DMS53 (cell line): ENCODE measurements at regions not wholly inside any gene's neighbourhood (a gene's known extent, or its start where the extent isn't known, plus 50 kb on each side); places are given as distances from the start of the nearest gene placed in this dataset.
A peak's percentile ranks its signal among the peaks of the same experiment; 100 is the strongest.

Source experiments
- DNase-seq: peaks from one replicate; lab custom pipeline; 2025; lab: John Stamatoyannopoulos, UW

DNA sequence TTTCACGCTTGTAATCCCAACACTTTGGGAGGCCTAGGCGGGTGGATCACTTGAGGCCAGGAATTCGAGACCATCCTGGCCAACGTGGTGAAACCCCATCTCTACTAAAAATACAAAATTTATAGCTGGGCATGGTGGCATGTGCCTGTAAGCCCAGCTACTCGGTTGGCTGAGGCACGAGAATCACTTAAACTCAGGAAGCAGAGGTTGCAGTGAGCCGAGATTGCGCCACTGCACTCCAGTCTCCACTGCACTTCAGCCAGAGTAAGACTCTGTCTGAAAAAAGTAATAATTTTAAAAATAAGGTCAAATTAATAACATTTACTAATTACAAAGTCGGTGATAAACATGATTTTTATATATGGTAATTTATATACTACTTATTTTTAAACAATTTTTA is 155.9 kb downstream of the AXIN2 start:
- no peak for DNase-seq

GRCh38 chr17:65404761-65405160 is 156.7 kb downstream of the AXIN2 start:
- DNase-seq, result no peak

GRCh38 chr17:65403626-65404025 is 157.8 kb downstream of the AXIN2 start:
- DNase-seq, result no peak

DNA sequence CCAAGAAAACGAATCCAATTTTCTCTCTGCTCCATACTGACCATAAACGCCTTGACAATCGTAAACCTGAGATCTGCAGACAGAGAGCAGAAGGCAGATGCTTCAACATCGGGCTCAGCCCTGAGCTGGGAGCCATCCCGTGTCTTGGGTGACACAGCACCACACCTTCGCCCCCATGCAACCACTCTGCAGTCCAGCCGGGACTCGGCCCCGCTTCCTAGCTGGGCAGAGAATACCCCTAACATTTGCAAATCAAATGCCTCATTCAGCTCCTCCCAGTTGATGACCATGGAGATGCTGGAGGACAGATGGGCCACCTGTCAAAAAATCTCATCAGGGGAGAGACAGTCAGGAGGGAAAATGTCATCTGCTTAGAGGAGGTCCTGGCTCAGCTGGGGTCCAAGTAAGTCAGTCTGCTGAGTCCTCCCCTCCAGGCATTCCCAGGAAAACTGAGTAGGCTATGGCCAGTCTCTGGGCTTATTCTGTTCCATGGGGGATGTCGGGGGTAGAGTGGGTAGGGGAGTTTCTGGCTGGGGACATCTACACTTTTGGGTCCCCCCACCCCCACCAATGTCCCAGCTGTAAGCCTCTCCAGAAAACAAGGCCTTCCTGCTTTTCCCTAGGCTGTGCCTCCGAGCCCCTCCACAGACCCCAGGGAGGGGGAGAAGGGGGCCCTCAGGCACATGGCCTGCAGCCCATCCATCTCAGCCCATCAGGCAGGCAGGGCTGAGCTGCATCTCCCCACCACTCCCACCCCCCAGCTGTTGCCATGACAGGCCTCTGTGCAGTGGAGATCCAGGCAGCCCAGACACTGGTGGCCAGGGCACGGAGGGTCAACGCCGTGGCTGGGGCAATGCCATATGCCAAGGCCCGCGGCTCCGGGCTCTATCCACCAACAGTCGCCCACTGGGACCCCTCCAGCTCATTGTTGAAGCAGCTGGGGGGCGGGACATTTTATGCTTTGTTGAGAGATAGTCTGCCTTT is 158.6 kb downstream of the AXIN2 start:
- DNase-seq, result no peak

- DNase-seq, result no peak
Observed at GRCh38 chr17:65401561-65401960, 159.9 kb downstream of the AXIN2 start.

GRCh38 chr17:65400701-65401100 is 160.7 kb downstream of the AXIN2 start:
- no peak for DNase-seq

GRCh38 chr17:65398040-65398787 is 163.2 kb downstream of the AXIN2 start:
- DNase-seq, result no peak

GRCh38 chr17:65395924-65396323 is 165.5 kb downstream of the AXIN2 start:
- no peak for DNase-seq

DNA sequence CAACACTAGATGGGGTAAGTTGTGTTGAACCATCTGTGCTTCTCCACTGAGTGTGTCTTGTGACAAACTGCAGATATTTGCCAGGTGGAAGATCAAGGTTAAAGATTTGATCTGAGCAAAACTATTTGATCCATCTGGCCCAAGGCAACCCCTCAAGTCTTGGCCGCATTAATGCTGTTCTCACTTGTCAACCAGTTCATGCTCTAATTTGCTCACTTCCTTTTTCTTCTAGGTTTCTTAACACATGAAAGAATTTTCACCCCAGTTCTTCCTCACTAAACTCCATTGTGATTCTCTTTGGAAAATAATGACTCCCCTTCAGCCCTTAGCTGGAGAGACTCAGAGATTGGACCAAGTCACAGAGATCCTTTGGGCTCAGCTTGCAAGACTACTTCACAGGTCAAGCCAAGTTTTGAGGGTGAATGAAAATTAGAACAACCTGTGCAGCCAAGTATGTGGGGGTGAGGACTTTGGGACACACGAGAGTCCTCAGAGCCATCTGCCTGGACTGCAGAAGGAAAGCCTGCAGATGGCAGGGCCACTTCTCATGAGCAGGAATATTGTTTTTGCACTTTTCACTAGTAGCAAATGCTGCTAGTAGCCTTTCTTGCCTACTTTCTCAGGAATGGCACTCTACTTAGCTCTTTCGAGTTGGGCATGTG is 166.5 kb downstream of the AXIN2 start:
- no peak for DNase-seq

DNA sequence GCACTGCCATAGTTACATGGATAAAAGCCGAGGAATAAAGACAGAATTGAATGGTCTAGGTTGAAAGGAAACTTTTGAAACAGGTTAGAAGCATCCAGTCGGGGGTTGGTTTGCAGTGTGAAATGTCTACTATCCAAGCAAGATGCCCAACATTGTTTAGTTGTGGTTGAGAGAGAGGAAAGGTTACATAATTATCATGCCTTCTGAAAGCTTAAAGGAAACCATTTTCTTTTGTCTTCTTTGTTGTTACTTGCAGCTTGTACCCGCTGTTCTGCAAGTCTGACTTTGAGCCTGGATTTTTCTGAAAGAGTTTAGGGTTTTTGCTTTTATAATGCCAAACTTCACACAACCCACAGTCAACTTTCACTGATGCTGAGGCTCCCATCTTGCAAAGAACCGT is 167.9 kb downstream of the AXIN2 start:
- no peak for DNase-seq

GRCh38 chr17:65389949-65390348 is 171.5 kb downstream of the AXIN2 start:
- DNase-seq, result no peak

DNA sequence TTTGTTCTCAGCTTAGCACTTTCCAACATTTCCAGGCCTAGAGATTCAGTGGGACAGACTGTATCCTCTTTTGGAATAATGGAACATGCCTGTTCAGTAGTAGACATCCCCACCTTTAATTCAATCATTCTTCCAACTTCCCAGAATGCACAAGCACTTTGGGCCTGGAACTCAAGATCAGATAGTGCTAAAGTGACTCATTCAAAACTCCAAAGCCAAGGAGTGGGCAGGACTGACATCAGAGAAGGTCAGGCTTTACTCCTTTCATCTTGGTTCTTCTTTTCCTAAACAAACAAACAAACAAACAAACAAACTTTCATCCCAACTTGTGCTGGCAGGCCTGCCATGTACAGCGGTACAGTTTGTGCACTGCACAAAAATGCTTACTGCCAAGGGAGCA is 172.0 kb downstream of the AXIN2 start:
- no peak for DNase-seq

GRCh38 chr17:65388911-65389310 is 172.5 kb downstream of the AXIN2 start:
- no peak for DNase-seq

- no peak for DNase-seq
Observed at GRCh38 chr17:65387322-65387721, 174.1 kb downstream of the AXIN2 start.

GRCh38 chr17:65385726-65386125 is 175.7 kb downstream of the AXIN2 start:
- no peak for DNase-seq

DNA sequence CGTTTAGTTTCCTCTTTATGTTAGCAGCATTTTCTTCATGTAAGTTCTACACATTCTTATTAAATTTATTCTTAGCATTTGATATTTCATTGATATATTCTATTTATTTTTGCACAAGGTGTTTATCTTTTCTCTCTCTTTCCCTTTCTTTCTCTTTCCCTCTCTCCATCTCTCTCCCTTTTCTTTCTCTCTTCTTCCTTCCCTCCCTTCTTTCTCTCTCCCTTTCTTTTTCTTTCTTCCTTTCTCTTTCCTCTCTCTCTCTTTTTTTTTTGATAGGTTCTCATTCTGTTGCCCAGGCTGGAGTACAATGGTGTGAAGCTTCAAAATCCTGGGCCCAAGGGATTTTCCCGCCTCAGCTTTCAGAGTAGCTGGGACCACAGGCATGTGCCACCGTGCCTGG is 176.4 kb downstream of the AXIN2 start:
- no peak for DNase-seq

GRCh38 chr17:65381152-65381551 is 180.3 kb downstream of the AXIN2 start:
- no peak for DNase-seq

DNA sequence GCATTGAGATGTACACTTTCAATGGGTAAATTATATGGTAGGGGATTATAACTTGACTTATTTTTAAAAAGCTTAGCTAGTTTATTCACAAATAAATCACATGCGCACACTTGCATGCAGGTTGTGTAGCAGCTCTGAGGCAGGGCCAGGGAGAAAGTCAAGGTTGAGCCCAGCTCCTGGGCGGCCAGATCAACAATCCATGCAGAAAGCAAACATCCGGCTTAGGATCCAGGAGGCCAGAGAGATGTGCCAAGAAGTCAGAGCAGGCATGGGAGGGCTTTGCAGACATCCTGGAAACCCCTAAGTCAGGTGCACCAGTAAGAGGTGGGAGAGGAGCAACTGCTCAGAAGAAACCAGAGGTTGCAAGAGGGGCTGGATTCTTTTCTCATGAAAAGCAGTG is 186.5 kb downstream of the AXIN2 start:
- DNase-seq, result peak; percentile 50

GRCh38 chr17:65371702-65372101 is 189.7 kb downstream of the AXIN2 start:
- peak; percentile 13 for DNase-seq

- DNase-seq, result no peak
Observed at GRCh38 chr17:65370669-65371131, 190.7 kb downstream of the AXIN2 start.

- DNase-seq, result no peak
Observed at GRCh38 chr17:65368341-65368740, 193.1 kb downstream of the AXIN2 start.

- DNase-seq, result no peak
Observed at GRCh38 chr17:65366102-65366844, 195.2 kb downstream of the AXIN2 start.
